ENCODE measurements at regions not wholly inside any gene's neighbourhood (a gene's known extent, or its start where the extent isn't known, plus 50 kb on each side); places are given as distances from the start of the nearest gene placed in this dataset.

DNA sequence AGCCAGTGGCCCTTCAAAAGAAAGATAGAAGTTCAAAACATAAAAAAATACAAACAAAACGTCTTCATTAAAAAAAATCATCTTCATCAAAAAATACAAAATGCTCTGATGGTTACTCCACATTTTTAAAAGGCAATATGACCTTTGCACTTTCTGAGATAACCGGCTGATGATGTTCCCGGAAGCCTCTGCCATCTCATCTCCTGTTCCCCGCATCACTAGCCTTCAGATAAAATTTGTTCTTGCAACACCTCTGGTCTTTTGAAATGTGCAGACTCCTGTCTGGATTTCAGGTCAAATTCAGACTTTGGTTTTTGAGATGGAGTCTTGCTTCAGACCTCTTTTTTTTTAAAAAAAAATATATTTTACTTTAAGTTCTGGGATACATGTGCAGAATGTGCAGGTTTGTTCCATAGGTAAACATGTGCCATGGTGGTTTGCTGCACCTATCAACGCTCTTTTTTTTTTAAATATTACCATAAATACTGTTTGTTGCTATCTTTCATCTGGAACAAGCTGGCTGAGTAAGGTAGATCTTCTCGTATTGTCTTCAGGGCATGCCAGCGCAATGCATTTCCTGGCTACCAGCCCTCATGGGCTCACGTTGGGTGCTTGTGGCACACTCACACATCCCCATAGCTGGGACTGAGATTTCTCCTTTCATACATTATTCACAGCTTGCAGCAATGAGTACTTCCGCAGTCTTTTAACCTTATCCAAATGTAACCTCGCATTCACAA is 418.9 kb upstream of the ARGLU1 start:
- H3K56ac ChIP-seq (ENCODE audit: insufficient read length, low read depth, low read length) = no peak overlapping the region
- H3K4me2 ChIP-seq (ENCODE audit: insufficient read depth, insufficient read length, low read length) = no peak overlapping the region
- H3K27ac Mint-ChIP-seq = peak overlapping the region in 2 of 3 experiments; percentile 72 to 89; a peak in 3 of 7 replicates
- H4K91ac ChIP-seq (ENCODE audit: insufficient read length, low read depth, low read length) = no peak overlapping the region
- H3T11ph ChIP-seq (ENCODE audit: low read length) = no peak overlapping the region
- H2AK5ac ChIP-seq (ENCODE audit: insufficient read length, low read length) = no peak overlapping the region
- peaks cover 3% of the 10 kb centered on the region; the same call in 1 of the 2 replicates for H3K4me1 ChIP-seq (ENCODE audit: insufficient read depth, low read length)
- H4K5ac ChIP-seq (ENCODE audit: insufficient read length, low read depth, low read length) = no peak overlapping the region
- no peaks in the 10 kb centered on the region for H3K79me1 ChIP-seq (ENCODE audit: insufficient read depth, low read depth, low read length, poor library complexity, severe bottlenecking)
- H2BK15ac ChIP-seq (ENCODE audit: low read depth, low read length) = no peak overlapping the region
- no peaks in the 10 kb centered on the region for H4K20me1 ChIP-seq (ENCODE audit: control insufficient read depth, insufficient read depth, insufficient read length)
- no peak overlapping the region for H2BK20ac ChIP-seq (ENCODE audit: low read depth, low read length, poor library complexity, severe bottlenecking)
- peaks cover 11 to 18% of the 10 kb centered on the region in 2 experiments for H3K4me1 Mint-ChIP-seq
- H4K8ac ChIP-seq (replicated peaks; ENCODE audit: insufficient read length, low read depth, low read length) = no peak overlapping the region
- H3K27me3 Mint-ChIP-seq (ENCODE audit: low read depth) = no peaks in the 10 kb centered on the region
- no CpG with 5 or more reads among the region's 10 CpGs for WGBS (ENCODE audit: extremely low coverage, insufficient read length, low lambda C conversion rate)
- H3K23me2 ChIP-seq (ENCODE audit: insufficient read length, low read depth, low read length, poor library complexity, severe bottlenecking) = no peaks in the 10 kb centered on the region
- no peaks in the 10 kb centered on the region for H3K36me3 Mint-ChIP-seq (ENCODE audit: insufficient read depth in 1 of 3, low read depth in 3 of 3)
- no peak overlapping the region for H3K18ac ChIP-seq (ENCODE audit: insufficient read length, low read depth, low read length)
- H2BK5ac ChIP-seq (ENCODE audit: insufficient read length, low read length) = no peak overlapping the region
- no peak overlapping the region for H3K23ac ChIP-seq (ENCODE audit: insufficient read length, low read depth, low read length)
- H2AFZ ChIP-seq (ENCODE audit: low read length) = no peak overlapping the region
- no peak for DNase-seq
- H3K27ac ChIP-seq (ENCODE audit: insufficient read length, low read depth, low read length) = no peak overlapping the region
- no peak overlapping the region for H2BK12ac ChIP-seq (ENCODE audit: insufficient read length, low read depth, low read length)
- no peak overlapping the region for H3K4ac ChIP-seq (ENCODE audit: low read depth, low read length)
- no peak overlapping the region for H3K4me3 Mint-ChIP-seq
- no peak overlapping the region for H3K14ac ChIP-seq (ENCODE audit: insufficient read depth, low read length)
- H3K9me3 Mint-ChIP-seq = no peaks in the 10 kb centered on the region
- no peak overlapping the region for H3K9ac ChIP-seq (ENCODE audit: extremely low read depth, insufficient read length, low read length)
- H2BK120ac ChIP-seq (ENCODE audit: low read depth, low read length, poor library complexity, severe bottlenecking) = no peak overlapping the region
- no peaks in the 10 kb centered on the region for H3K79me2 ChIP-seq (ENCODE audit: insufficient read depth, low read length)
- no peaks in the 10 kb centered on the region for H3K27me3 ChIP-seq (ENCODE audit: insufficient read depth, low read length)
- TF ChIP-seq, protein P1, sequence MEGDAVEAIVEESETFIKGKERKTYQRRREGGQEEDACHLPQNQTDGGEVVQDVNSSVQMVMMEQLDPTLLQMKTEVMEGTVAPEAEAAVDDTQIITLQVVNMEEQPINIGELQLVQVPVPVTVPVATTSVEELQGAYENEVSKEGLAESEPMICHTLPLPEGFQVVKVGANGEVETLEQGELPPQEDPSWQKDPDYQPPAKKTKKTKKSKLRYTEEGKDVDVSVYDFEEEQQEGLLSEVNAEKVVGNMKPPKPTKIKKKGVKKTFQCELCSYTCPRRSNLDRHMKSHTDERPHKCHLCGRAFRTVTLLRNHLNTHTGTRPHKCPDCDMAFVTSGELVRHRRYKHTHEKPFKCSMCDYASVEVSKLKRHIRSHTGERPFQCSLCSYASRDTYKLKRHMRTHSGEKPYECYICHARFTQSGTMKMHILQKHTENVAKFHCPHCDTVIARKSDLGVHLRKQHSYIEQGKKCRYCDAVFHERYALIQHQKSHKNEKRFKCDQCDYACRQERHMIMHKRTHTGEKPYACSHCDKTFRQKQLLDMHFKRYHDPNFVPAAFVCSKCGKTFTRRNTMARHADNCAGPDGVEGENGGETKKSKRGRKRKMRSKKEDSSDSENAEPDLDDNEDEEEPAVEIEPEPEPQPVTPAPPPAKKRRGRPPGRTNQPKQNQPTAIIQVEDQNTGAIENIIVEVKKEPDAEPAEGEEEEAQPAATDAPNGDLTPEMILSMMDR (conservative IDR thresholded peaks at IDR 0.05) = no peak
- no peaks in the 10 kb centered on the region for H3K9me3 ChIP-seq (ENCODE audit: control insufficient read depth, low read depth, low read length)

Data from H9 (cell line).